ENCODE measurements at regions not wholly inside any gene's neighbourhood (a gene's known extent, or its start where the extent isn't known, plus 50 kb on each side); places are given as distances from the start of the nearest gene placed in this dataset.
A peak's percentile ranks its signal among the peaks of the same experiment; 100 is the strongest.

DNA sequence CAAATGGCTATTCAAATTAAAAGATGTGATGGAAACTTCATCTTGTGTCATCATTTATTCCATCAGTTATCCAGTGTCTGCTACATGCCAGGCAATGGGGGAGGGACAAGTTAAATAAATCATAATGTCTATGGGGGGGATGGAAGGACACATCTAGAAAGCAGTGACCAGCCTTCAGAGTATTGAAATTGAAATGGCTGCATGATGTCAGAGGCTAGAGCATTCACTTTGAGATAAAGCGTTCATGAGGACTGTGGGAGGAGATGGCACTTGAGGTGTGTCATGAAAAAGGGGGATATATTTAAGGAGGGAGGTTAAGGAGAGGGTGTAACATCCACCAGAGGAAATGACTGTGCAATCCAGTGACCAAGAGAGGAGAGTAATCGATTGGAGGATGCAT, 50.6 kb downstream of the SLIT2 start:
- DNase-seq (ENCODE audit: low spot score), result no peak

DNA sequence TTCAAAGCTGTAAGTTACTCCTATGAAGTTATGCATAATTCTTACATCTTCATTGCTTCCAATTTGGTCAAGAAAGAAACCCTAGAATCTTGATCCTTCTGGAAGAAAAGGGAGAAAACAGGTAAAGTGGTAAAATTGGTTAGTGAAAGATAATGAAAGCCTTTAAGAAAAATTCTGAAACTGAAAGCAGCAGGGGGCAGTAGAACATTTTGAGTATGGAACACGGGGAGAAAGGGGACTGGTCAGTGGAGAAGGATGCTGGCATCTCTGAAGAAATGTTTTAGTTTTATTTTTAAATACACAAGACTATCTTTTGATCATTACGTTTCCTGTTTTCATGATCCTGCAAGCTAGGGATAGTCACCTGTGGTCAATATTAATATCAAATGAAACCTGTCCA, 54.3 kb downstream of the SLIT2 start:
- no peak for DNase-seq (ENCODE audit: low spot score)

DNA sequence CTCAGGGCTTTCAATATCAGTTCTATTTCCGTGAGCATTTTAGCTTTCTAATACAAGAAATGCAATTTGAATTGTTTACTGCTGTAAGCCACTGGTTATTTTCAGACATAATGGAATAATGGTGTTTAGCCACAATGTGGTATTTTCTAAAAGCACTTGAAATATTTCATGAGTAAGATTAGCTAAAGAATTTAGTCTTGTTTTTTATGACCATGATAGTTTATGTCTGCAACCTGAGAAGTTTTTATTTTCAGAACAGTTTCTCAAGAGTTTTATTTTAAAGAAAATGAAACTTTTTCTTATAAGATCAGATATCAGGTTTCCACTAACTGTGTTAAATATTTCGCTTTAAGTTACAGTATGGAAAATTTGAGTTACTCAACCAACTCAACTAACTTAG, 60.2 kb downstream of the SLIT2 start:
- no peak for DNase-seq (ENCODE audit: low spot score)

DNA sequence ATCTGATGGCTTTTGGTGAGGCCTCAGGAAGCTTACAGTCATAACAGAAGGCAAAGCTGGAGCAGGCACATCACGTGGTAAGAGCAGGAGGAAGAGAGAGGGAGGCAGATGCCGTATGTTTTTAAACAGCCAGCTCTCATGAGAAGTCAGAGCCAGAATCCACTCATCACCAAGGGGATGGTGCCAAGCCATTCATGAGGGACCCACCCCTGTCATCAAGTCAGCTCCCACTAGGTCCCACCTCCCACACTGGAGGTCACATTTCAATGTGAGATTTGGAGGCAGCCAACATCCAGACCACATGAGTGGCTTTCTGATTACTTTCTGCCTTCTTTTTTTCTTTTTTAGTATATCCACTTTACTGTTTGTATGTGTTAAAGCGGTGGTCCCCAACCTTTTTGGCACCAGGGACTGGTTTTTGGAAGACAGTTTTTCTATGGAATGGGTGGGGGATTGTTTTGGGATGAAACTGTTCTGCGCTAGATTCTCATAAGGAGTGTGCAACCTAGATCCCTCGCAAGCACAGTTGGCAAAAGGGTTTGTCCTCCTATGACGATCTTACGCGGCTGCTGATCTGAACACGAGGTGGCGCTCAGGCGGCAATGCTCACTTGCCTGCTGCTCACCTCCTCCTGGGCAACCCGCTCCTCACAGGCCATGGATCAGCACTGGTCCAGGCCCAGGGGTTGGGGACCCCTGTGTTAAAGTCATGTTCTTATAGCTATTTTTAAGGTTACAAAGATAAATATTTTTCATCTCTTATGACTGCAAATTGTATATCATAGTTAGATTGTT, 61.7 kb downstream of the SLIT2 start:
- no peak for DNase-seq (ENCODE audit: low spot score)

DNA sequence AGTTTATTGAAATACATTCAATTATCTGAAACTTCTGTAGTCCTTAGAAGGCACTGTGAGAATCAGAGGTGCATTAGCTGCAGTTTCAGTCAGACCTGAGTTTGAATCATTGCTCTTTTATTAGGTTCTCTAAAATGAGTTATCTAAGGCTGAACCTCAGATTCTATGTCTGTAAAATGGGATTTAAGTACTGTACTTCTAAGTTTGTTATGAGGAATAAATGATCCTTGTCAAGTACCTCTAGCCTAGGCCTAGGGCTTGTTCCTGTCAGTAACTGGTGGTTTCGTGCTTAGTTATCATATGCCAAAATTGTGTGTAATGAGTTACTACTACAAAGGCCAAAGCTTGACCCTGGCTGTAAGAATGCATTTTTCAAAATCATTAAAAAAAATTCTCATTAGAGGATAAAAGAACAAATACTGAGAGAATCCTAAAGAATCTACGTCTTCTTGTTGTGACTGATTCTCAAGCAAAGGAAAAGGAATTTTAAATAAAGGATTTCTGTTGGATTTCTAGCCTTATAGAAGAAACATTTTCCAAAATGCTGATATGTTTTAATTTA, 65.8 kb downstream of the SLIT2 start:
- no peak for DNase-seq (ENCODE audit: low spot score)

DNA sequence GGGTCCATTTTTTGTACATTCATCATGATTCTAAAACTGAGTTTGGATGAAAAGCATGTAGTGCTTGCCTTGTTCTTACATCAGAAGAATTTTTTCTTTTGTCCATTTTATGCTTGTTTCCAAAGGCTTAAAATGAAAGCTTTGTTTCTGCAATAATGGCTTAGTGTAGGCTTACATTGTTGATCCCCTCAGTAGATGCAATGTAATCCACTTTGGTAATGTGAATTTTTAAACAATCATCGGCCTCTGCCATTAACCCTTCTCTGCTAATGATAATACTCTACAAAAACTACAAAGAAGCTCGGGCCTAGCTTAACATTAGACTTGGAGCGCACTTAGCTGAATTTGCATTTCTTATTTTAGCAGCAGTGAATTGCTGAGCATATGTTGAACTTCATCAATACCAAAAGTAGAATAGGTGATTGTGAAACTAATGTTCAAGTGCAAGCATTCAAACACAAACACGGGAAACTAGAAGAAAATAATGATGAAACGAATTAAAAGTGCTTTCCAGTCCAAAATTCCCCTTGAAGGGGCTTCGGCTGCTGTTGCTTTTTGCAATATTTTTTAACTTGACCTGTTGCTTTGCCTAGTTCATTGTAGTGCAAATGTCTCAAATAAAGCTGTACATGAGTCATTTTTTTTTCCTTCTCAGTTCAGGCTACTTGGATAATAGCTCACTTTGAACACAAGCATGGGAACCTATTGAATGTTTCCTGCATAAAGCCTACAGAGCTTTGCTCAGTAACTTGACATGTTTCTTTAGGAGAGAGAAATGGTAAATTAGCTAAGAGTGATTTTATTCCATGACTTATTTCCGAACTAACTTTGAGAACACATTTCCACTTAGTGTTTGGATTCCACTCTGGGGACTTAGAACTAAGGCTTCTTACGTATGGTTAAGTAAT, 66.5 kb downstream of the SLIT2 start:
- no peak for DNase-seq (ENCODE audit: low spot score)

DNA sequence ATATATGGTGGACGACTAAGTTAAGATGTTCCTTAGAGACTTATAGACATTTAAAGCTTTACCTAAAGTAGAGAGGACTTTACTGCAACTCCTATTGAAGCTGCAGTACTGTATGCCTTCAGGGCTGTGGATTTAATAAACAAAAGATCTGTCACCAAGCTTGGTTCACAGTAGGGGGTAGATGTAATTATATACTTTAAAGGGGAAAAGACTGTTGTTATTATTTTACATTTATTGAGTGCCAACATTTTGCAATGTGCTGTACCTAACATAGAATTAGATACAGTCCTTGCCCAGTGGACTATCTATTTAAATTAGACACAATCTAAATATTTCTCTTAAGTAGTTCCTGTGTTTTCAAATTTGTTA, 67.2 kb downstream of the SLIT2 start:
- no peak for DNase-seq (ENCODE audit: low spot score)

DNA sequence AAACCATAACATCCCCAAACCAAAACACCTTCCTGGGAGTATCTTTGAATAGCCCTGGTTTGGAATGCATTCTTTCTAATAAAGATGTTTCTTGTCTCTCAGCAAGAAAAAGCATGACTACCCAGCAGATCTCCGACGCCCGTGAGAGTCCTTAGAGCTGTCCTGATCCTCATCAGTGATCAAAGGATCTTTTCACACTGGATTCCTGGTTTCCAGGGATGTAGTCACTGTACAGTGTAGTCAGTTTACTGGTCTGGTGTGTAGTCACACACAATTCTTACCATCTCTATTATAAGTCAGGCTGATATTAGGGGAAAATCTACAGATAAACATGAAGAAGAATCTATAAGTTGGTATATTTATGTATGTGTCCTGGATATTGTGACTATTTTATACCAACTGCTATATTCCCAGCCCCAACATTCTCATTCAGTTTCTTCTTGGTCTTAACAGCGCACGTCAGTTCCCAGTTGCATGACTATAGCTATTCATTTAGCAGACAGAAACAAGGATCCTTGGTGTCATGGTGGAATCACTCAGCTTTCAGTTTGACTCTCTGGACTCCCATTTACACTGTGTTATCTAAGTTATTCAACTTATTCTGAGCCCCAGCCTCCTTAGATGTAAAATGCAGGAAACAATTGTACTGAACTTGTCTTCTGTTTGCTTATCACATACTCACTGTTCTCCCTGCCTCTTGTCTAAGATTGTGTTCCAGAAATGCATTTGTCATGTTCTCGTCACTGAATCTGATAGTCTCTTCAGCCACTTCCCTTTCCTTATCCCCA, 68.3 kb downstream of the SLIT2 start:
- DNase-seq (ENCODE audit: low spot score), result no peak

DNA sequence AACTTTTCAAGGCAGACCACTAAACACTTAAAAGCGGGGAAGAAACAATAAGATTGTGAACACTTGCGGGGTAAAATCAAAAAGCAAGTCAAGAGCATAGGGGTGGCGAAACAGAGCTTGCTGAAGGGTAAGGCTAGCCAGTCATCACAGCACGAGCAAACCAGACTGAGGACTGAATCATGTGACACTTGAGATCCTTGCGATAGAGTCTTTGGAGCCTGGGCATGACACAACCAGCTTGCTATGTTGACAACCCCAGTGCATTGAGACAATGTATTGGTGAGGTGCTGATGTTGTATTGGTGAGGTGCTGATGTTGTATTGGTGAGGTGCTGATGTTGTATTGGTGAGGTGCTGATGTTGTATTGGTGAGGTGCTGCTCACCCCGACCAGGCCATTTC, 72.3 kb downstream of the SLIT2 start:
- peak; percentile 4 for DNase-seq (ENCODE audit: low spot score)

DNA sequence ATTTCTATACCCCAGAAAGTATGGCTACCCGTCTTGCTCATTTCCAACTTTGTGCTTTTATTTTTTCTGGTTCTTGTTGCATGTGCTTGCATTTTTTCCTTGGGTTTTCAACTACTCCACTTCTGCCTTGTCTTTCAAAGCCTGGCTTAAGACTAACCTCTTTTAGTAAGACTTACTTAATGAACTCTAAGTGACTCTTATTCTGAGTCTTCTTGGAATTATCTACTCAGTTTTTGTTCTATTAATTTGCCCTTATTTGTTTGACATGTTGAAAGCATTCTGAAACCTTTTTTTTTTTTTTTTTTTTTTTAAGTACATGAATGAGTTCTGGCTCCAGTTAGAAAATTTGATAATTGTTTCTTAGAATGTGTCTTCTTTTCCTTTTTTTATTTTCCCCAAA, 74.8 kb downstream of the SLIT2 start:
- no peak for DNase-seq (ENCODE audit: low spot score)

DNA sequence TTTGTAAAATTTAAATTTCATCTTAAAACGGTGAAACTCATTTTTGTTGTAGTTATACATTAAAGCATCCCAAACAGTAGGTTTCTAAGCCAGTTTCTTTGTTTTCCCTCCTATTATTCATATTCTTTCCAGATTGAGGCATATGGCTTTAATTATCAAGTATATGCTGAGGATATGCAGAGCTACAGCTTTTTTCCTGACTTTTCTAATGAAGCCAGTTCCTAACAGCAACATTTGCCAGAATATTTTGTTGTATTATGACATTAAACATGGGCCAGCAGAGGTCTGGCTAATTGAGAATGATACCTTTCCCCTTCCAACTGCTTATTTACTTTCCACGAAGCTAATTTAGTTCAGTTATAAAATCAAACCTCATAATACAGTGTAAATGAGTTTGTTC, 75.3 kb downstream of the SLIT2 start:
- DNase-seq (ENCODE audit: low spot score), result no peak

DNA sequence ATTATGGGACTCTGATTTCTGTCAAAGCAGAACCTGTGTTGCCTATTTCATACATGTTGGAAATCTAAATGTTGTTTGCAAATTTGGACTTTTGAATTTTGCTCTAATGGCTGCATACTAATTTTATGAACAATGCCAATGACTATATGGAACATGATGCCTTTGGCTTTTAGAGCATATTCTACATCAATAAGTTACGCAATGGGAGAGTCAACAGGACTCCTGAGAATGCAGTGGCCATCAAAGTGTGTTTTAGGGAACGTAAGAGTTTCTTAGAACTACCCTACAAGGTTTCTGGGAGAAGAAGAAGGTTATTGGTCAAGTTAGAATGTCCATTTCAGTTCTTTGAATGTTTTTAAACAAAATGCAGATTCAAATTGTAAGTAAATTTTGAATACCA, 76.1 kb downstream of the SLIT2 start:
- no peak for DNase-seq (ENCODE audit: low spot score)

DNA sequence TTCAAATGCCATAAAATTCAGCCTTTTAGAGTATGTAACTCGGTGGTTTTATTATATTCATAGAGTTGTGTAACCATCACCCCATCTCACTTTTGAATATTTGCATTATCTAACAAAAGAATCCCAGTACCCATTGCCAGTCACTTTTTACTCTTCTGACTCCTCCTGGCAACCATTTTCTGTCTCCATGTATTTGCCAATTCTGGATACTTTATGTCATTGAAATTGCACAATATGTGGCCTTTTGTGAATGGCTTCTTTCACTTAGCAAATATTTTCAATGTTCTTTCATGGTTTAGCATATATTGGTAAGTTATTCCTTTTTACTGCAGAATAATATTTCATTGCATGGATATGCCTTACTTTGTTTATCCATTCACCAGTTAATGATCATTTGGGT, 79.9 kb downstream of the SLIT2 start:
- no peak for DNase-seq (ENCODE audit: low spot score)

DNA sequence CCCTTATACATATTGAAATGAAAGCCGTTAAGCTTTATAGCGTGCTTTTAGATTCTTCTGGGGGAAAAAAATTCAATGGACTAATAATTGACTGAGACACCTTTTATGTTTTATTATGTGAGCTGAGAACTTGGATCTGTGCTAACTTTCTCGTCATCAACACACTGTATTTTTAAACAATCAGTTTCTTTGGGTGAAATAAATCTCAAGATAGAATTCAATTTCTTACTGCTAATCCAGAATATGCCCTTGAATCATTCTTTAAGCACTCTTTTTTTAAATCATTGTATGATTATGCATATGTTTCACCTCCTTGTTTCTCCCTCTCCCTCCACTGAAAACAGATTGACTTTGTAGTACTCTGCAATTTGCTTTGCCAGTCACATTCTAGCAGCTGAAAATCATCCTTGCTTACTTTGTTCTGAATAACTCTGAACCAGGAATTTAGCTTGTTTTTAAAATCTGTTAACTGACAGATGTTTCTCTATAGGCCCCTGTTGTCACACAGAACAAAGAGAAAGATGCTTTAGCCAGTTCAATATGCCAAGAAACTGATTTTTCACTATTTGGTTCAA, 81.5 kb downstream of the SLIT2 start:
- no peak for DNase-seq (ENCODE audit: low spot score)

DNA sequence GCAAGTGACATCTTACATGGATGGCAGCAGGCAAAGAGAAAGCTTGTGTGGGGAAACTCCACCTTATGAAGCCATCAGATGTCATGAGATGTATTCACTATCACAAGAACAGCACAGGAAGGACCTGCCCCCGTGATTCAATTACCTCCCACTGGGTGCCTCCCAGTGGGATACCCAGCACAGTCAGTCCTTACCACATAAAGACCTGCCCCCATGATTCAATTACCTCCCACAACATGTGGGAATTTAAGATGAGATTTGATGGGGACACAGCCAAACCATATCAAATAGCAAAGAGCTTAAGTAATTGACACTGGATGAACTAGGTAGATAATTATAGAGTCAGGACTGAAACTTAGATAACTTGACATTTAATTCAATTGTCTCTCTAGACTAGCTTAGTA, 85.6 kb downstream of the SLIT2 start:
- no peak for DNase-seq (ENCODE audit: low spot score)

DNA sequence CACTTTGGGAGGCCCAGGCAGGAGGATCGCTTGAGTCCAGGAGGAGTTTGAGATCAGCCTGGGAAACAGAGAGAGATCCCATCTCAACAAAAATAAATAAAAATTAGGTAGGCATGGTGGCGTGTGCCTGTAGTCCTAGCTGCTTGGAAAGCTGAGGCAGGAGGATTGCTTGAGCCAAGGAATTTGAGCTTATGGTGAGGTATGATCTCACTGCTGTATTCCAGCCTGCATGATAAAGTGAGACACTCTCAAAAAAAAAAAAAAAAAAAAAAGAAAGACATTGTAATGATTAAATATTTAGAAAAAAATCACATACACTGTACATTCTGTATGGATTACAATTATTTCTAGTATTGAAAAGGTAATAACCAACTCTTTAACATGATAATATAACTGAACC, 87.1 kb downstream of the SLIT2 start:
- DNase-seq (ENCODE audit: low spot score), result no peak

DNA sequence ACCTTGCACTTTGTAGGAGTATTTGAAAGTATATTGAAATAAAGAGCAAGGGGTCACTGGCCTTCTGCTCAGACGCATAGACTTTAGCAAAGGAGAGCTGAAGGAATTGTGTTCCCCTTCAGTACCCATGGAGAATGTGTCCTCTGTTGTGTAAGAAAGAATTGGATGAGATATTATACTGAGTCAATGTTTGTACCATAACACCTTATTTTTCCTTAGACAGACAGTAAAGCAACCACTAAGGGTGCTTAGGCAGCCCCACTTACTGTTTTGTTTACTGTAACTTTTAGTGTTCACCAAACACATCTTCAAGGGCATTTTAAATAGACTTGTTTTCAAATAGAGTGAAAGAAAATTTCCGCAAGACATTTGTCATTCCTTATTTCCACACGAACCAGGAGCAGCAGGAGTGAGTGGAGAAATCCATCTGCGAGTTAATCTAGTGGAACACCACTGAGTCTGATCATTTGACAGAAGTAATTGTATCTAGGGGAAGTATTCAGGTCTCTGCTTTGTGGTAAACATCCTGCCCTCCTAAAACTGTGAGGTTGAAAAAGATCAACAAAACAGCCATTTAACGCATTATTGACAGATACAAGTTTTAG, 89.5 kb downstream of the SLIT2 start:
- no peak for DNase-seq (ENCODE audit: low spot score)

DNA sequence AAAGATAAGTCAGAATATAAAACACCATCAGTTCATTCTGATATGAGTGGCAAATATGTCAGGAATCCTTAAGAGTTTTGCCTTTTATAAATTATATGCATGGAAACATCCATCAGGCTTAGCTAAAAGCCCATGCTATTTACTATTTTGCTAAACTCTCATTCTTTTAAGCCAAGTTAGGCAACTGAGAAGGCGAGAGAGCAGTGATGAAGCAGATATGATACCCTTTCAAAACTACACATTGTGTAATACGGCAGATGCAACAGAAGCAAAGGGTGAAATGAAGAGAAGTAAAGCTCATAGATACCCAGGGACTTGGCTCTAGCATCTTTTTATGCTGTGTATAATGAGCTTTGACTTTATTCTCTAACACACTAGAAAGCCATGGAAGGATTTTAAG, 95.8 kb downstream of the SLIT2 start:
- no peak for DNase-seq (ENCODE audit: low spot score)

DNA sequence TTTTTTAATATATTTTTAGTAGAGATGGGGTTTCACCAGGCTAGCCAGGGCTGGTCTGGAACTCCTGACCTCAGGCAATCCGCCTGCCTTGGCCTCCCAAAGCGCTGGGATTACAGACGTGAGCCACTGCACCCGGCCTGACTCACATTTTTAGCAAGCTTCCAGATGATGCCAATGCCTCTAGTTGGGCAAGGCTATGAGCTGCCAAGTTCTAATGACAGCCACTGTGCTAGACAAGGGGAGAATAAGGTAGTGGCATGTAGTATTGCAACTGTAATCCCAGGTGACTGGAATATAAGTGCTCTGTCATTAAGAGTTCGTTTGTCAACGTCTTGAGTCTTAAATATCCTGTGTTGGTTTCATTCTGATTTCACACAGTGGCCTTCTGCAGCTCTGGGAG, 96.7 kb downstream of the SLIT2 start:
- no peak for DNase-seq (ENCODE audit: low spot score)

DNA sequence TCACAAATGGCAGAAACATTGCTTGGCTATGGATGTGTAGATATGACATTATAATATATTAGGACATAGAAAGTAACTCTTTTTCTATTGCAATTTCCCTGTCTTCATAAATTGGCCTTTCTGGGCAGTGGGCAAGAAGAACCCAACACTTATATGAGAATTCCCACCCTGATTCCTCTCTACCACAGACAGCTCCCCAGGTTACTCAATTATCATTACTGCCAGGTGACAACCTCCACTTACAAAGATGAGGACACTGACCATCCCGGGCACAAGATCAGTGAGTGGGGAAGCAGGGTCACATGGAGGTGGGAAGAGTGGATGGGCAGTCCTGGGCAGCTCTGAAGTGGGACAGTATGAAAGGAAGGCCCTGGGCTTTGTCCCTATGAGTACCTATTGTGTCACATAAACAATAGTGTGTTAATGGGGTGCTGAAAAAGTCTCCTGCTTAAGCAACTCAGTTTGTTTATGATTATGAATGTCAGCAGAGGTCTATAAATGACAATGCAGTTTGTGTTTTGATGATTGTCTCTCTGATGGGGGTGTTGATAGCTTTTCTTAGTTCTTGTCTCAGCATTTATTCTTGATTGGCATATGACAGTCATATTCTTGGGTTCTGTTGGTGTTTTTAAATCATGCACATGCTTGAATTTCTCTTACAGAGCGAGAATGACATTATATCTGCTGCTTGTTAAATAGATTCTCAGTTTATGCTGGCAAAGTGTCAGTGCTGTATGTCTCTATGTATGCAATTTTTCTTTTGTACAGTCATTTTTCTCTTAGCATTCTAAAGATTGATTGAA, 99.9 kb downstream of the SLIT2 start:
- no peak for DNase-seq (ENCODE audit: low spot score)

DNA sequence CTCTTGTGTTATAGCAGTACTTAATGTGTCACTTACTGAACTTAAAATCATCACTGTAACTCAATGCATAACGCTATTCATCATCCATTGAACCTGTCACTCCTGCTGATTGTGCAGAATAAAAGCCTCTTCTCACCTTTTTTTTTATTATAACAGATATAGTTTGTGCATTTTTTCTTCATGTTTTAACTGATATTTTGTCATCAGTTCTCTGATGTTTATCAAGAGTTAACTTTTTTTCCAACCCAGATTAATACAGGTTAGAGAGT, 100.4 kb downstream of the SLIT2 start:
- no peak for DNase-seq (ENCODE audit: low spot score)
